ENCODE measurements at regions not wholly inside any gene's neighbourhood (a gene's known extent, or its start where the extent isn't known, plus 50 kb on each side); places are given as distances from the start of the nearest gene placed in this dataset.

GRCh38 chr9:134968011-134968822, 50.5 kb upstream of the FCN1 start:
- no peak for TF ChIP-seq CTCF (IDR thresholded peaks at IDR 0.05)
- TF ChIP-seq HMGXB4 (CRISPR knock-in tag; IDR thresholded peaks at IDR 0.05; ENCODE audit: borderline replicate concordance): no peak
- TF ChIP-seq CHD2 (IDR thresholded peaks at IDR 0.05; ENCODE audit: low read length, partially characterized antibody): no peak
- no peak for TF ChIP-seq POLR2A (IDR thresholded peaks at IDR 0.05; ENCODE audit: low read length)
- no peak for TF ChIP-seq HDAC2 (IDR thresholded peaks at IDR 0.05)
- TF ChIP-seq FOSL2 (IDR thresholded peaks at IDR 0.05): no peak
- TF ChIP-seq FOSL2 (CRISPR knock-in tag; IDR thresholded peaks at IDR 0.05): no peak
- TF ChIP-seq ZFP36 (IDR thresholded peaks at IDR 0.05; ENCODE audit: borderline replicate concordance, partially characterized antibody): no peak

Measured in A549 (cell line).